Effector CD4-positive, alpha-beta T cell (primary cell): ENCODE measurements at regions not wholly inside any gene's neighbourhood (a gene's known extent, or its start where the extent isn't known, plus 50 kb on each side); places are given as distances from the start of the nearest gene placed in this dataset.
"Not testable (repeated sequence)": the region's sequence is repeated elsewhere in the genome, so short reads cannot be mapped to it uniquely, and the experiment has no call there.

Experiments used
- DNase-seq: peaks from one replicate; pipeline ENCODE4 v3.0.0-alpha.2; 2020

DNA sequence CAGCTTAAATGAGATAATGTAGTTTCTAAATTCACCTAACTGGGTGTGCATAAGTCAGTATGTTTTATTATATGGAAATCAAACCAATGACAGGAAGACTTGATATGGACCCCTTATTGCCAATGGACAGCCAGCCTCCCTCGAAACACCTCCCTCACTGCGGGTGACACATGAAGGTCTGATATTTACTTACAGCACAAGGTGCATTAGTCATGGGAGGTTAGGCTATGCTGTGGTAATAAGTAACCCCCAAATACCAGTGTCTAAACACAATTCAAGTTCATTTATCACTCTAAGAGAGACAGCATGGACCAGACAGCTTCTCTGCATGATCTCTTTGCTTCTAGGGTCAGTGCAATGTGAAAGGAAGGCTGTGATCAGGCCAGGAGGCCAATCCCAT lies 126.0 kb upstream of the KCNJ6 start:
- no peak for DNase-seq

DNA sequence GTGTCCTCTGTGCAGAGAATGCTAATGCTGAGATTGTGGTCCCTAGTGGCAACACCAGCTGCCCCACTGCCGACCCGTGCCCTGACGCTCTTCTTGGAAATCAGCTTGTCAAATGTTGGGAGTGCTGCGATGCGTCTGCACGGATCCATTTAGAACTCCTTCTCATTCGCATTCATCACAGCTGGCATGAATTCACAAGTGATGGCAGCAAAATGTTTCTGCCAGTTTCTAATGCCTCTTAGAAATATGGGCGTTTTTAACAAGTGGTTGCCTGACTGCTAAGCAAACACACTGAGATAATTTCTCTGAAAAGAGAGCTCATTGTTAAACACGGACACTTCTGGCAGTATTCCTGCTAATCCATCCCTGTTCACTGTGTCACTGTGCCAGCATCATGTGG lies 131.9 kb upstream of the KCNJ6 start:
- no peak for DNase-seq

GRCh38 chr21:38054334-38054733 lies 138.1 kb upstream of the KCNJ6 start:
- no peak for DNase-seq

DNA sequence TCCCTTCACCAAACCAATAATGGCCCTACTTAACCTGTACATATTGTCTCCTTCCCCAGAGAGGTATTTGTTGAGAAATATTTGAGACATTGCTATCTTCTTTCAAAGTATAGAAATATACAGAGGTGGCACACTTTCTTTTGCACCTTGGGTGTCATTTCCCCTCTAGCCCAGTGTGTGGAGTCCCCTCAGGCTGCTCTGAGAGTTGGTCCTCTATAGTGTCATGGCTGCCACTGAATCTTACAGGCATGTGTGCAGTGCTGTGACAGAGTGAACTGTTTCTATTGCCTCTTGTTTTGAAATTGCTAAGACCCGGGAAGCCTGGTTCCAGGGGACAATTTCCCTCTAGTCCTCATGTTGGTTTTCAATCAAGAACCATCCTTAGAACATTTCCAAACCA lies 140.2 kb upstream of the KCNJ6 start:
- DNase-seq, result no peak

DNA sequence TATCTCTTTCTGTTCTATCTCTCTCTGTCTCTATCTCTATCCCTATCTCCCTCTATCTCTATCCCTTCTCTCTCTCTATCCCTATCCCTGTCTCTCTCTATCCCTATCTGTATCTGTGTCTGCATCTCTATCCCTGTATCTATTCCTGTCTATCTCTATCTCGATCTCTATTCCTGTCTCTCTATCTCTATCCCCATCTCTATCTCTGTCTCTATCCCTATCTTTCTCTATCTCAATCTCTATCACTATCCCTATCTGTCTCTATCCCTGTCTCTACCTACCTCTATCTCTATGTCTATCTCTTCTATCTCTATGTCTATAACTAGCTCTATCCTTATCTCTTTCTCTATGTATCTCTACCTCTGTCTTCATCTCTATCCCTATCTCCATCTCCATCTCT lies 141.4 kb upstream of the KCNJ6 start:
- no peak for DNase-seq

DNA sequence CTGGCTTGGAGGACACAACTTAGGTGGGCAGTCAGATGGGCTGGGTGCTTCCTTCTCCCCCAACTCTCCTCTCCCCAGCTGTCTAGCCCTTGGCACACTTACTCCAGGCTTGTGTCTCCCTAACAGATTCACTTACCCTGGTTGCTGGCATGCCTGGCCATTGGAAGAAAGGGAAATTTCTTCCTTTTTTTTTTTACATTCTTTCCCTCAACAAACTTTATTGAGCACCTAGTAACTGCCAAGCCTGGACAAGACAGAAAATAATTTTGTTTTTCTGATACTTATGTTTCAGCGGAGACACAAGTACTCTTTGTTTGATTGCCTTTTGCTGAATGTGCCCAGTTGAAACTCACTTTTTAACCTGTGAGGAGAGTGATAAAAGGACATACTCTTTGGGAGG lies 144.3 kb upstream of the KCNJ6 start:
- DNase-seq, result no peak

DNA sequence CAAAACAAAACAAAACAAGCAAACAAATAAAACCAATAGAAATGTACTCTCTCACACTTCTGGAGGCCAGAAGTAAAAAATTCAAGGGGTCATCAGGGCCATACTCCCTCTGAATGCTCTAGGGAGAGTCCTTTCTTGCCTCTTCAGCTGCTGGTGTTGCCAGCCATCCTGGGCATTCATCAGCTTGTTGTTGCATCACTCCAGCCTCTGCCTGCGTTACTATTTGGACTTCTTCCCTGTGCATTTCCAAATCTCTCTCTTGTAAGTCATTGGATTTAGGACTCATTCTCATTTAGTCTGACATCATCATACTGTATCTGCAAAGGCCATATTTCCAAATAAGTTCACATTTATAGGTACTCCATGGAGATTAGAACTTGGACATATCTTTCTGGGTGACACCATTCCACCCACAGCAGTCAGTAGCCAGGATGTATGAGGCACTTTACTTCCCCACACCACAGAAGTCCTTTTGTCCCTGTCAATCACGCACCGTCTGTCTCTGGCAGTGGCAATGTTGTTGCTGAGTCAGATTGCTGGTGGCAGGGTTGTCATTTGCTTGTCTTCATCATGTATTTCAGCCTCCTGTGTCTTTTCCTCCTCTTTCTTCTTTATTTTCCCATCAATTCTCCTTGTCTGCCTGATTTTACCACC lies 151.0 kb upstream of the KCNJ6 start:
- DNase-seq, result no peak

- no peak for DNase-seq
Observed at GRCh38 chr21:38072489-38072888, 156.2 kb upstream of the KCNJ6 start.

DNA sequence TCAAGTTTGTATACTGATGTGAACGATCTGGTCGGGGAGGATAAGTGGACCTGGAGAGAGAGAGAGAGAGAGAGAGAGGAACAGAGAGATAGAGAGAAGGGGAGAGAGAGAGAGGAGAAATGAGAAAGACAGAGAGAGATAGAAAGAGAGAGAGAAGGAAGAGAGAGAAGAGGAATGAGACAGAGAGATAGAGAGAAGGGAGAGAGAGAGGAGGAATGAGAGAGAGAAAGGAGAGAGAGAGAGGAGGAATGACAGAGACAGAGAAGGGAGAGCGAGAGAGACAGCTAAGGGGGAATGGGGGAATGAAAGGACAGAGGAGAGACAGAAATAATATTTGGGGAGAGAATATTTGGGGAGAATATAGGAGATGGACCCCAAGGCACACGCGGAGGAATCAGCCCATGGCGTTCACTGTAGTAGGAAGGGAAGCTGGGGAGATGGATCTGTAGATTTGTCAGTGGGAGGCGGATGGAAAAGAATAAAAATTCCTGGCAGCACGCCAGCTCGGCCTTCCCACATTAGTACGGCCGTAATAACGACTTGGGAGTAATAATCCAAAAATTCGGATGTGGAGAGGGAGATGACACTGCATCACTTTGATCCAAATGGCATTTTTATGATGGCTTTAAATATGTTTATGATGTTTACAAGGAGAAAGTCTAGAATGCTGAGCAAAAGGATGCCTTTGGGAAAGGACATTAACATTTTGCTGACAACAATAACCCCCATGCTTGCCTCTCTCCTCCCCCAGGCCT lies 159.8 kb upstream of the KCNJ6 start:
- no peak for DNase-seq

- DNase-seq, result no peak
Observed at GRCh38 chr21:38077569-38077968, 161.3 kb upstream of the KCNJ6 start.

DNA sequence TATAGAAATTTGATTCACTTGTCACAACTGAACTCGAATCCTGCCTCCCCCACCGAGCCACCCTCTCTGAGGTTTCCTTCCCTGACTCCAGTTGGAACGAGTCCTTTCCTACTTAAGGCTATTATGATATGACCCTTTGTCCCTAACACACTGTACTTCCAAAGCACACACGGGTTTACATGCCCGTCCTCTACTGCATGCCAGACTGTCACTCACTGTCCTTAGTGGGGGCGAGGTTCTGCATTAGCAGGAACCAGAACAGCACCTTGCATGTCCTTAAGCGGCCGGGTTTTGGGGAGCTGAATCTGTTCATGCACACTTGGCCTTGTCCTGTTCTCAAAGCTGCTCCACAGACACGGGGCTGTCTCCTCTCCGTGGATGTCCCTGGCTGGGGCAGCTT lies 164.6 kb upstream of the KCNJ6 start:
- DNase-seq, result no peak

DNA sequence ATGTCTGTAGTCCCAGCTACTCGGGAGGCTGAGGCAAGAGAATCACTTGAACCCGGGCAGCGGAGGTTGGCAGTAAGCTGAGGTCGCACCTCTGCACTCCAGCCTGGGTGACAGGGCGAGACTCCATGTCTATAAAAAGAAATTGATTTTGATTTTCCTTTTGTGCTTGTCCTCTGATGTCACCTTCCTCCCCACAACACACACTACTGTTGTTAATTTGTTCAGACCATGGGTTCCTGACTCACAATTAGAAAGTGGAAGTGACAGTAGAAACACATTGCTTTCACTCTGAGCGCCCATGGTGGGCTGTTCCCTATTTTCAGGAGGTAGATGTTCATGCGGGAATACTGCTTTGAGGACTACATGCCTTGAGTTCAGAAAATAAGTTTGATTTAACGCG lies 165.5 kb upstream of the KCNJ6 start:
- DNase-seq, result no peak

DNA sequence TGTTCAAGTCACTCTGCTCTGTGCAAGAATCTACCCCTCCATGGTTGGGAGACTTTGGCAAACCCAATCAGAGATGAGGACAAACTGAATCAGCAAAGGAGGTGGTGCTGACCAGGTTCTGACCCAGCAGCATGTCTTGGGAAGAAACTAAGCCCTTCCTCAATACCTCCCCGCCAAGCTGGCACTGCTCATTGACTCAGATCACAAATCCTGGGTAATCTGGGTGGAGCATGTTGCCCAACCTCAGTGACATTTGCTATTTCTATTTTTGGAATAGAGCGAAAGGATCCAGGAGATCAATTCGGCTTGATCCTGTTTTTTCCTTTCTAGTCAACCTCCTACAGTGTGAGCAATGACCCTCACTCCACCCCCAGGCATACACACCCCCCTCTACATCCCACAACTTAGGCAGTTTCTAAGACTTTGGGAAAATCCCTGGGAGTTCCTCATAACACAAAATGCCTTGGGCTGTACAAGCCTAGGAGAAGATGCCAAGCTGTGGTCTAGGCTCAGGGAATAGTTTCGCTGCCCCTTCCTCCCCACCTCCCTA lies 166.8 kb upstream of the KCNJ6 start:
- no peak for DNase-seq

DNA sequence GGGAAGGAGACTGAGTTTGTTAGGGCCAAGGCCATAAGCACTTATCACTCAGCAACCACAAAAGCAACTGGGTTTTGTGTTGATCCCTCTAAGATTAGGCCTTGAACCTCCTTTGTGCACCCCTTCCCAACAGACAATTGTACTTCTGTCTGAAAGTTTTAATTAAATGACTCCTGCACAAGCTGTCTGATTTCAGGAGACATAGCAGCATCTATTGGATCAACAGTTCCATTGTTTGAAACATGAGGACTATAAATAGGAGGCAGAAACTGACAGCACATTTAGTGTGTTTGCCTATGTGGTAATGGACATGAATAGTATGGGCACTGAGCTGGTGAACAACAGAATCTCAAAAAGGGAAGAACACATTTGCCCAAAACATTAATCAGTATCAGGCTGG lies 167.3 kb upstream of the KCNJ6 start:
- no peak for DNase-seq

- no peak for DNase-seq
Observed at GRCh38 chr21:38086580-38086979, 170.2 kb upstream of the KCNJ15 start.

DNA sequence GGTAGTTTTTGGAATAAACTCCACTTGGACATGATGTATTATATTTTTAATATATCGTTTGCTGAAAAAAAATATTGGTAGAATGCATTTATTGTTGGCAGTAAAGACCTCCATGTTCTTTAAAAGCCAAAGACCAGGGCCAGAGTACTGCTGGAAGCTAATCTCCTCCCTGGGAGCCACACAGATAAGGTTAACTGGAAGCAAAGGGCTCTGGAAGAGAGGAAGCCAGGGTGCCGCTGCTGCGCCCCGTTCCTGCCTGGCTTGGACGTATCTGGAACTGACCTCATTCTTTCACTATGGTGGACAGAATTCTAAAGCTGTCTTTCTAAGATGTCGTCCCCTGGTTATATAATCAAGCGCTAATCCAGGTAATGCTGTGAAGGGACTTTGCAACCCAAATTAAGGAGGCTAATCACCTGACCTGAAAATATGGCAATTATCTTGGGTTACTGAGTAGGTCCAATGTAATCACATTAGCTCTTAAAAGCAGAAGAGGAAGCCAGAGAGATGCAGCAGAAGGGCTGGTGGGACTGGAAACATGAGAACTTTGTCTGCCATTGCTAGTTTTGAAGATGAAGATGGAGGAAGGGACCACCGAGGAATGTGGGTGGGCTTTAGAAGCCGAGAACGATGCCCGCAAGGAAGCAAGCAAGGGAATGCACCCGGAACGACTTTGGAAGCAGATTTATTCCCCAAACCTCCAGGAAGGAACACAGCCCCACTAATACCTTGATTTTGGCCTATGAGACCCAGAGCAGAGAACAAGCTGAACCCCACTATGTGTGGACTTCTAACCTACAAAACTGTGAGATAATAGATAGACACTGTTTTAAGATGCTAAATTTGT lies 167.7 kb upstream of the KCNJ15 start:
- no peak for DNase-seq

- DNase-seq, result no peak
Observed at GRCh38 chr21:38089763-38090046, 167.1 kb upstream of the KCNJ15 start.

- DNase-seq, result not testable (repeated sequence)
Observed at GRCh38 chr21:38091061-38091460, 165.7 kb upstream of the KCNJ15 start.

DNA sequence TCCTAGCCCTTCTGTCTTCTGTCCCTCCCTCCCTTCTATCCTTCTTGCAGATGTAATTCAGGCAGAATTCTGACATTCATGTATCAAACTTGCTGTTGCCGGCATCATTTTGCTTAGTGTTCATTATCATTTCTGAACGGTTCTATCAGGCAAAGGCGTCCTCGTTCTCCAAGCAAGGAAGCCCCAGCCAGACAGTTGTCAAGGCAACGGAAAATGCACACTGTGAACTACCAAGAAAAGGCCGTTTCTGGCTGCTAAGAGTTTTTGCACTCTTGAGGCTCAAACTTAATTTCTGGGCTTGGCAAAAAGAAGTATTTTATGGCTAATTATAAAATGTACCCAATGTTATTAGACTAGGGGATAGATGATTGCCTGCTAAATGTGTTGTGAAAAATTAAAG lies 164.7 kb upstream of the KCNJ15 start:
- no peak for DNase-seq

GRCh38 chr21:38095220-38095619 lies 161.6 kb upstream of the KCNJ15 start:
- DNase-seq, result no peak

GRCh38 chr21:38097789-38098188 lies 159.0 kb upstream of the KCNJ15 start:
- no peak for DNase-seq

- DNase-seq, result no peak
Observed at GRCh38 chr21:38112219-38112789, 144.5 kb upstream of the KCNJ15 start.

GRCh38 chr21:38114717-38115333 lies 142.0 kb upstream of the KCNJ15 start:
- DNase-seq, result no peak
